SIG-M5 (cell line): ENCODE measurements at regions not wholly inside any gene's neighbourhood (a gene's known extent, or its start where the extent isn't known, plus 50 kb on each side); places are given as distances from the start of the nearest gene placed in this dataset.

ENCODE experiments used
- DNase-seq: peaks from one replicate; lab custom pipeline; 2025; lab: John Stamatoyannopoulos, UW

DNA sequence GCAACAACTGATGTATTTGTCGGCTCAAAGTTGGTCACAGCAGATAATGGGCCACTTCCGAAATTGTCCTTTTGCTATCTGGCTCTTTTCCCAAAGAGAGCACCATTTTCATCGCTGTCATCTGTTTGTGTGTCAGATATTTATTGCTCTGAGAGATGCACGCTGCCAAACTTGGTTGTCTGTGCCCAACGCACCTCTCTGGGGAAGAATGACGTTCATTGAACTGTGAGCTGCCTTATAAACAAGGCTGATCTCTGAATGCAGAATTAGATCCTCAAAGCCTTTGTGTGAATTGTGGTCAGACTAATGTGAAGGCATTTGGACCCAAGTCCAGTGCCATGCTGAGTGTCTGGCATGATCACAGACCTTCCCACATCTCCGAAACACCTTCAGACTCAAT, 174.7 kb upstream of the LYZL1 start:
- DNase-seq: no peak

DNA sequence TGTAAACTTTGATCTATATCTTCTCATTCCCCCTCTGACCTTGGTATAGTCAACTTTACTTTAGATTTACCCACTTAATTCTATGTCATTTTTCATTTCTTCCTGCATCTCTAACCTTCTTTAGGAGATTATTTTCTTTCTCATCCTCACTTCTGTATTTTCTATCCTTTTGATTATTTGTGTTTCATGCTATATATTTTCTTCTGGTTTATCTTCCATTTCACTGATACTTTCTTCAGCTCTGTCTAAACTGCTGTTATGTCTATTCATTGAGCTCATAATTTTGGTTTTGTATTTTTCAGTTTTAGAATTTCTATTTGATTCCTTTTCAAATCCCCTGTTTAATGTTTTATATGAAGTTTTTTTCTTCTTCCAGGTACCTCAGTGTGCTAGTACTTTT, 171.1 kb upstream of the LYZL1 start:
- no peak for DNase-seq

DNA sequence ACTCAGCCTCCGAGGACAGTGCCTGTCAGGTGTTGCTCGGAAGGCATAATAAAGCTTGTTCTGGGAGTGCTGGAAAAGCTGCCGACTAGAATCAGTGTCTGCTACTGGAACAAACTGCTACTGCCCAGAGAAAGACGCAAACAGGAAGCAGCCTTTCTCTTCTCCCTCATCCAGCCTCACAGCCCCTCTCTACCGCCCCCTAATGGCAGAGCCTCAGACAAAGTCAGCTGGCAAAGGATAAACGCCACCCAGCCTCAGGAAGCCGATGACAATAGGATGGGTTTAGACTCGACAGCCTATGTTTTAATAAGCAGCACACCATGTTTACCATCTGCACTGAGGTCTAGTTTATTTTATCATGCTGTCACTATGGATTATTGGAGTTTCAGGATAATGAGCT, 169.5 kb upstream of the LYZL1 start:
- no peak for DNase-seq

DNA sequence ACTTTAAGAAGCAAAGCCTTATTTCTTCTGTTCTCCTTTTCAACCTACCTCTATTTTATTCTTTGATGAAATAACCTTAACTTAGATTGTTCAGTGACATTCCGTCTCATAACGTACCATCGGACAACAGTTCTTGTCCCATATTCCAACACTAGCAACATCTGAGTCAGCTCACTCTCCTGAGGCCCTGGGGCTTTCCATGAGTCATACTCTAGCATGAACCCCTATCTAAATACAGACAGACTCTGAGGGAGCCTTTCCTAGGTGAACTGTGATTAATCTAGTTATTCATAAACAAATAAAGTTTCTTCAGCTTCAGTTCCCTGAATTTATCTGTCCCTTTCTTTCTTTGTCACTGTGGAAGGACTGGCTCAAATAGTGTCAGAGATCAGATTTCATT, 168.7 kb upstream of the LYZL1 start:
- no peak for DNase-seq

DNA sequence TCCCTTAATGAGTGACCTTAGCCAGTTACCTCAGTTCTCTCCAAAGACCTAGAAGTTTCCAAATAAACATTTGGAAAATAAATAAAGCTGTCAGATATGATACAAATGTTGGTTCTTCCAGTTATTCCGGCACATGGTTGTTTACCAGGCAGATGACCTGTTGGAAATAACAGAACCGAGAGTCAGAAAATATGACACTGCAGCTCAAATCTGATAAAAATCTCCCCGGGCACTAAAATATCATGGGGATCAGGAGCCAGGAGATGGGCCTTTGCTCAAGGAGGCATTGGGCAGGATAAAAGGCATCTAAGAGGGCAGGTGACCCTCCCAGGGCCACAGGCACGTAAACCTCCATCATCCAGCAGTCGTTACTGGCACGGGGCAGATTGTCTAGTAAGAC, 164.0 kb upstream of the LYZL1 start:
- DNase-seq: no peak

DNA sequence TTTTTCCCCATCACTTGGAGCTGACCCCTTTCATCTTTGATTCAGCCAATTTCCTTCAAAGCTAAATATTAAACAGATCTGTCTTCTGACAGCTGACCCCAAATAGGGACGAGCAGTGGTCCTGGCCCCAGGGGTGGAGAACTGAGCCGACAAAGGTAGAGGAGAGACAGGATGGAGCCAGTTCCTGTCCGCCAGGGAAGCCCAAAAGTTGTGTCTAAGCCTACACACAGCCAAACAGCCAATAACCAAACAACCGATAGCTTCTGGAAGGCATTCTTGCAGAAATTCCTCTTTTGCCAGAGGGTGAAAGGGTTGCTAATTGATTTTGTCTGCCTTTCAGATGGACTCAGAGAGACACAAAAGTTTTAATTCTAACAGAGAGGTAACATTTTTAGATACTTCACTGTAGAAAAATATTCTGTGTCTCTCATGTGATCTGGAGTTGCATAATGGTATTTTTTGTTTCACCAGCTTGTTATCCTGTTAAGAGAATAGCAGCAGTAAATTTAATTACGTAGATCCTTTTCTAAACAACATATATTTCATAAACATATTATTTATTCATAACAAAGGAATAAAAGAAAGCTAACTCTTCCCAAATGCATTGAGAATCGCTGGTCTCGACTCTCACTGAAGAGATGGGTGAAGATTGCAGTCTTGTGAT, 161.7 kb upstream of the LYZL1 start:
- DNase-seq: no peak

DNA sequence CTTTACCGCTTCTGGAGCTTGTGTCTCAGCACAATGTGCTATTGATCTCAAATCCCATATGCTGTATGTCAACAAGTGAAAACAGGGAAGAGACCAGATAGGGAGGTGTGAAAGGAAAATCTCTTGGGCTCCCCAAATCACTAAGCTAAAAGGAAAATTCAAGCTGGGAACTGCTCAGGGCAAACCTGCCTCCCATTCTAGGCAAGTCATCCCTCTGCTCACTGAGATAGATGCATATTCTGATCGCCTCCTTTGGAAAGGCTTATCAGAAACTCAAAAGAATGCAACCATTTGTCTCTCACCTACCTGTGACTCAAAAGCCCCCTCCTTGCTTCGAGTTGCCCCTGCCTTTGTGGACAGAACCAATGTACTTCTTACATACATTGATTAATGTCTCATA, 161.1 kb upstream of the LYZL1 start:
- DNase-seq: no peak

DNA sequence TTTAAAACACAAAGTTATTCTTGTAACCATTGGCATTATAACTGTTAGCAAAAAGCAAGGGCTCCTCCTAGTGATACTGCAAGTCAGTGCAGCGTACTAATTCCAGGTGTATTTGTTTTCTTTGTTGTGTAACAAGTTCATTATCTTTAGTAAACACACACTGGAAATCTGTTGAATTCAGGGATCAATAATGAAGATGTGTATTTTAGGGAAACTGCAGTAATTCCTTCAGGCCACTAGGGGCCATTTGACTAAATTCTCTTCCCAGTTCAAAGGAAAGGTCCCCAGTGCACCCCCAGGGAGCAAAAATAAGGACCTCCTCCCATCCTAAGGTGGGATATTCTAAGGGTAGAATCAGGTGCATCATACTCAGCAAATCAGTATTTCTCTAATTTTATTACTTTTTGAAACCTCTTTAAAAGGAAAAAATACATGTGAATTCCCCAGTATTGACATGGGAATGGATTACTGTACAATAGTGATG, 158.6 kb upstream of the LYZL1 start:
- no peak for DNase-seq

DNA sequence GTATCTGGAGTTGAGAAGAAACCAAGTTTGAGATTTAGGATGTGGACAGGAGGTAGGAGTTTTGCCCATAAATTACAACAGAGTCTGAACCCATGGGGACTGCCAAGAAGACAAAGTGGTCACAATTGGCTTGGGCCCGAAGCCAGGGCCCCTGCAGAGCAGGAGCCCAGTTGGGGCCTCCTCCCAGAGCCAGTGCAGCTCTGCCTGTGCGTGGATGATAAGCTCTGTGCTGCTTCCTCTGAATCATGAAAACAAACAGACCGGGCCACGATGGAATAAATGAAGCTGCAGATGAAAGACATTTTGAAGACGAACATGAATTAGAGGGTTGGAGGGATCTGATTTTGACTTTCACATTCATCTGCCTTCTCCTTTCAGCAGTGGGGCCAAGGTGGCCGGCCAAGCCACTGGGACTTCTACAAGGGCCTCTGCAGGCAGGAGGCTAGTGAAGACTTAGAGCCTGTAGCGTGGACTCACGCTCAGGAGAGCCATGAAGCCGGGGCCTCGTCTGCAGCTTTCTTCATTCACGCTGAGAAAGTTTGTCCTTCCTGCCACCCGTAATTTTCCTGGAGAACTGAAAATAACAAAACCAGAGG, 156.8 kb upstream of the LYZL1 start:
- no peak for DNase-seq

DNA sequence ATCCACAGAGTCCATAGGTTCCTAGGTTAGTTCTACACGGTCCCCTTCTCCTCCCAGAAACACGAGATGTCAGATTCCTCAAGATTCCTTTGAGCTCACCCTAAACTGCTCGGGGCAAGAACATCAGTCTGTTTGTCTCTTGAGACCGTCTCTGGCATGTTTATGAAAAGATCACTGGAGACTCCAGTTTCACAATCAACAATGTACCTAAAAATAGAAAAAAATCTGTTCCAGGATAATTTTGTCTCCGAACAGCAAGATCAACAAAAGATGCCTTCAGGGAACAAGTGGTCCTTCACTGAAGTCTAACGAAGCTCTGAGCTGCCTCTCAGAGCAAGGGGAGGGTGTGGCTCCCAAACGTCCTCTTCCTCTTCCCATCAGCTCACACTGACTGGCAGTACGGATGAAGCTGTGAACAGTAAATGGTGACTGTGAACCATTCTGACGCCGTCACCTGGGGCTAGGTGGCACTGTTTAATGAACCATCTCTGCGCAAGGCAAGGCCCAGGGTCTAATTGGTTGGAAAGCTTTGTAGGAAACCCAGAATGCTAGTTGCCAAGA, 156.2 kb upstream of the LYZL1 start:
- DNase-seq: no peak

DNA sequence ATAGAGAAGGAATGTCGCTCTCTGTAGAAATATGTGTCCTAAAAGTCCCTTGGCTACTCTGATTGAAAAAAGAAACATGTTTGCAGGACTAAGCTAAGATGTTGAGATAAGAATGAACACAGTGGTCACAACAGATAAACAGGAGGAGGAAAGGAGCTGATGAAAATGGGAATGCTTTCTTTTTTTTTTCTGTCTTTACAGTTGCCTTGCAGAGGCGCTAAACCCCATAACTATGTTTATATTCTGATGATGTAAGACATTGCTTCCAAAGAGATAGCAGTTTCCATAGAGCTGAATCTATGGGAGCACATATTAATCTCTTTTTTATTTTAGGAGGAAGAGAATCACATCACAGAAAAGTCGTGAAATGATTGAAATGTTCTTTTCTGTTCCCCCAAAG, 153.5 kb upstream of the LYZL1 start:
- DNase-seq: no peak

DNA sequence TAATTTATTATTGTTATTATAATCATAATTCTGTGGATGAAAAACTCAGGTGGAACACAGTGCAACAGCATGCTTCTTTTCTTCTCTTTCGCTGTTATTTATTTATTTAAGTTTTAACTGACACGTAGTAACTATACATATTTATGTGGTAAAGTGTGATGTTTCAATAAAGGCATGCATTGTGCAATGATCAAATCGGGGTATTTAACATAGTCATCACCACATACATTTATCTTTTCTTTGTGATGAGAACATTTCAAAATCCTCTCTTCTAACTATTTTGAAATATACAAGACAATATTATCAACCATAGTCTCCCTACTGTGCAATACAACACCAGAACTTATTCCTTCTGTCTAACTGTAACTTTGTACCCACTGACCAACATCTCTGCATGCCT, 152.5 kb upstream of the LYZL1 start:
- no peak for DNase-seq

DNA sequence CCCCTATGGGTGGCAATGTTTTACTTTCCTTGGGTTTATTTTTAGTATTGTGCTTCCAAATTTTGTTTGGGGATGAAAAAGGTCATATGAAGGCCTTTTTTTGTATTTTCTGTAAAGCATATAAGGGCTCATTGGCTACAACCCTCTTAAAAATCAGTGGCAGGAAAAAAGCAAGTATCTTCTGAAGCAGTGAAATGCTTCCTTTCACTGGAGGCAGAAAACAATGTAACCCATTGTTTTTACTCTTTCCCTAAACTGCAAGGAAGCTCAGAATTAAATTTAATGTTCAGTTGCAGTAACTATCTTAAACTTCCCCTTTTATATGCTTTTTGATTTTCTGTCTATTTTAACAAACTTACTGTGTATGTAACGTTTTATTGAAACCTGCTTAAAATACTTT, 148.7 kb upstream of the LYZL1 start:
- no peak for DNase-seq

DNA sequence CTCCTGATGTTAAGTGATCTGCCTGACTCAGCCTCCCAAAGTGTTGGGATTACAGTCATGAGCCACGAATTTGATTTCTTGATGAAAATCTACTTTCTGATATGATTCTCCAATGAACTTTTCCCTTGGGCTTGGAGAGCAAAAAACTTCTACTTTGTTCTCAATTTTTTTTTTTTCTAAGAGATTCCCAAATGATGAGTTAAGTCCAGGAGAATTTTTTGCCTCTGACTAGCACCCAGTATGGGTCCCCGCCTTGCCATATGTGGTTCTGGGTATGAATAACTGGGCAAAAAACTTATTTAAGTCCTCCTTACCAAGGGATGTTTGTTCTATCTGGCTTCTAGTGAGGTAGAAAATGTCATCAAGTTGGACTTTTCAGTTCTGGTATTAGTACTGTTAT, 147.9 kb upstream of the LYZL1 start:
- no peak for DNase-seq

DNA sequence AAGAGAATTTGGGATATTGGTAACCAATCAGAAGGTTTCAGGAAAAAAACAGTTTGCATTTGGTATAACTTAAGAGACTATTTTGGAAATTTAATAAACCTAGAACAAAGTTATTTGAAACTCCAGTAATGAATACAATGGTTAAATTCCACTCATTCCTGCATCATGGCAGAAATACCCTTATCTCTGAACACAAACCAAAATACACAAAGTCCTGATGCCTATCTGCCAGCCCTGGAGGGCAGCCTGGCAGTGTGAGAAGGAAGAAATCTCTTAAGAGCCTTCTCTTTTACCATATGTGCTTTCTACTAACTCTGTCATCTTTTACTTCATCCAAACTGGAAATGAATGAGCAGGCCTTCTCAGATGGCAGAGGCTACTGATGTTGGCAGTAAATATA, 147.1 kb upstream of the LYZL1 start:
- no peak for DNase-seq

DNA sequence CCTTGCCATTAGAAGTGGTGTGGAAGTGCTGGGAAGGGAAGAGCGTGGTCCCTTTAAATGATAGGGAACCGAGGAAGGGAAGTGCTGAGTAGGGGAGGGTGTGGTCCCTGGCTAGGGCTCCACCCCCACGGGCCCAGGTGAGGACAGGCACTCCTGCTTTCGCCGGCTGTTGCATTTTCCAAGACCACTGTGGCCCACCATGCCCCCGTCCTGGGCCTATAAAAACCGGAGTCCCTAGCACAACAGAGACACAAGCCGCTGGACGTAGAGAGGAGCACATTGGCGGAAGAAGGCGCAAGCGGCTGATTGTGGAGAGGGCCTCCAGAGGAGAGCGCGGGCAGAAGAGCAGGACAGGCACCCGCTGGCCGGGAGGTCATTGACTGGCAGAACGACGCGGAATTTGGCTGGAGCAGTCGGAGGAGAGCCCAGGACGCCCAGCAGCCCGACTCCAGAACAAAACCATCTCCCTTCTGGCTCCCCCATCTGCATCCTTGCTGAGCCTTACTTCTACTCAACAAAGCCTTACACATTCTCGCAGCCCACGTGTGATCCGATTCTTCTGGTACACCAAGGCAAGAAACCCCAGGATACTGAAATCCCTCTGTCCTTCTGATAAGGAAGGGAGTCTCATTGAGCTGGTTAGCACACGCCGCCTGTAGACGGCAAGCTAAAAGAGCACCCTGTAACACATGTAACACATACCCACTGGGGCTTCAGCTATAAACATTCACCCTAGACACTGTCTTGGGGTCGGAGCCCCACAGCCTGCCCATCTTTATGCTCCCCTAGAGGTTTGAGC, 146.2 kb upstream of the LYZL1 start:
- DNase-seq: no peak

DNA sequence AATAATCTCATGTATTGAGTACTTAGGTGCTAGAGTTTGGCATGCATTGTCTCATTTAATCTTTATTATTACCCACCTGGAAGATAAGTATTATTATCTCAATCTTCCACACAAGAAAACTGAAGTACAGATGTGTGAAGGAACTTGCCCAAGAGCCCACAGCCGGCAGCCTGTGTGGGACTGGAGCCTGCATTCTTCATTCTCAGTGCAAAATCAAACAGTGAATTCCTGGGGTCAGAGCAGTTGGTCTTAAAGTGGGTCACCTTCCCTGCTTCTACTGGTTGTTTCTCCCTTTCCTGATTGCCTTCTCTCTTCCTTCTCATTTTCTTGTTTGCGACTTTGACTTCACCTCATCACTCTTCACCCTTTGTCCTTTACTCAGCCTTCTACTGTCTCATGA, 144.7 kb upstream of the LYZL1 start:
- no peak for DNase-seq

DNA sequence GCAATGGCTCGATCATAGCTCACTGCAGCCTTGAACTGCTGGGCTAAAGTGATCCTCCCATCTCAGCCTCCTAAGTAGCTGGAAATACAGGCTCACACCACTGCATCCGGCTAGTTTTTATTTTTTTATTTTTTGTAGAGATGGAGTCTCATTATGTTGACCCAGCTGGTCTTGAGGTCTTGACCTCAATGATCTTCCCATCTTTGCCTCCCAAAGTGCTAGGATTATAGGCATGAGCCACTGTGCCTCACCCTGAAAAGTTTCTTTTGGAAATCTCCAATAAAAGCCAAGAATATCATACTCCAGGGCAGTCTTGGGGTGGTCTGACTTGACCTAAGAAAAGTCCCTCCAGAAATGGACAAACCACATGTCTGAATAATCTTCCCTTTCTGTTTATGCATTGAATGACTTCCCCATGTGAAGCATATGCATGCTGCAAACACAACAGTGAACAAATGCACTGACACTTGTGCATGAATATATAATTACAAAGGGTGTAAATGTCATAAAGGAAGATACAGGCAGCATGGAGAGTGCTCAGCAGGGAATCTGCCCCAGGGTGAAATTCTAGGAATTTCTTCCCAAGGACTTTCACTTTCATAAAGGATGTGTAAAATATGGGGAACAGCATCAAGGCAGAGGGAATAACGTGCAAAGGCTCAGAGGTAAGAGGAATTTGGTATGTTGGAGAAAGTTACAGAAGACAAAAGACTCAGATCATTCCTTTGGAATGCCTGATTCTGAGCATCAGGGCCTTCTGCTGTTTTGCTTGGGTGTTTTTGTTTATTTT, 142.4 kb upstream of the LYZL1 start:
- no peak for DNase-seq

DNA sequence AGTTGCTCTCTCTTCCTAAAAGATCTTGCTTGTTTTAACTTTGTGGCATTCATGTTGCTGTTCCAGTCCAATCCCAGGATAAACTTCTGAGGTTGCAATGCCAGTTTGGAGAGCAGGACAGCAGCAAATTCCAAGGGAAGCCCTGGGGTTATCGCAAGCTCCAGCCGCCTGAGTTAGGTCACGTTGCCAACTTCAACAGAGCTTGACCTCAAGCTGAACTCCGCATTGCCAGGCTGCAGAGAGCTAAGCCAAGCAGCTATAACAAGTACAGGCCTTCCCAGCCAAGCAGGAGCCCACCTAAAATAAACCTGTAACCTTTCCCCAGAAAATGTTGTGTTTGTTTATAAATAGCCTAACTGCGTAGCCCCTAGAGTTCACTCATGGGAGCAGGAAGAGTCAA, 138.9 kb upstream of the LYZL1 start:
- no peak for DNase-seq

DNA sequence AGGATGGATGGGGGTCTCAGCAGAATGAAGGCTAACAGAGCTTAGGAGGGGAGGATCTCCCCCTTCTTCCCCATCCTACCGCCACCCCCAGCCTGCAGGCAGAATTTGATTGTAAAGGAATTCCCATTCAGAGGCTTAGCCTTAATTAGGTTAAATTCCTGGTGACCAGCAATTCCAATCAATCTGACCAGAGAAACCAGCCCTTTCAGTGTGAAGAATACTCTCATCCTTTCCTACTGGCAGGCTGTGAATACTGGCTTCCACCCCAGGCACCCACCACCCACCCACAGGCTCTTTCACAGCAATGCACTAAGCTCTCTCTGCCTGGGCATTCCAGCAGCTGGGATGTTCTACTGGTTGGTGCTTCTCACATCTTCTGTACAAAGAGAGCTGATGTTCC, 137.9 kb upstream of the LYZL1 start:
- no peak for DNase-seq

DNA sequence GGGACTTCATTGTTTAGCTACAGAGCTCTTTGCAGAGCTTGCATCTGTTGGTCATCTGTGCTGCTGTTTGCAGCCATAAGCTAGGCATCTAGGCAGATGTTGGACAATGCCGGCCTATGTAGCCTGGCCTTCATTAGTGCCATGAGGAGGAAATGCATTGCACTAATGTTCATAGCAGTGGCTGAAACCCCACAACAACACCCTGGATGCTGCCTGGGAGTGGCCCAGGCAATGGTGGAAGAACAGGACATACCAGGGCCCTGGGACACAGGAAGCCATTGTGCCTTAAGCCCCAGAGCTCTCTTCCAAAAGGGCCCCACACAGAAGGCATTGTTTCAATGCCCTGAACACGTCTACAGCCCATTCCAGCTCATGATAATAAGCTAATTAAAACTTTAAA, 131.5 kb upstream of the LYZL1 start:
- DNase-seq: no peak

DNA sequence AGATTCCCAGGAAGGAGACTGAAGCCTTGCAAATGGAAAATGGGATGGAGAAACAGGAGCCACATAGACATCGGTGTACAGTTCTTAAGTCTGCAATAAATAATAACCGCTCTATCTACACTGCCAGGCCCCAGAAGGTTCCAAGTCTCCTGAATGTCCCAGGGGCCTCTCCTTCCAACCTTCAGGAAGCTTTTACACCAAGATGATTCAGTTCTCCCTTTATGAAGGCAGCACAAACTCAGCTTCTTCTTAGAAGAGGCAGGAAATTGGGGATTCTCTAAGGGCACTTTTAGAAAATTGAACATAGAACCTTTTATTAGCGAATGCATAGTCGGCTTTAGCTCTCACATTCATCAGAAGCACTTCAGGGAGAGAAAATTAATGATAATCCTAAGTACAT, 130.8 kb upstream of the LYZL1 start:
- DNase-seq: no peak
